BLaER1 treated with 17β-estradiol and CSF1 and Interleukin-3, amounts not matched to agents 10 nM and 100 nM (cell line): ENCODE measurements at regions not wholly inside any gene's neighbourhood (a gene's known extent, or its start where the extent isn't known, plus 50 kb on each side); places are given as distances from the start of the nearest gene placed in this dataset.

ENCODE experiments used
- H3K27ac ChIP-seq, 11 experiments: shearing (Covaris generic); formaldehyde crosslinking; 2 replicates each; pipeline ENCODE4 v1.8.1; 2022
- H3K27me3 ChIP-seq, 11 experiments: shearing (Covaris generic); formaldehyde crosslinking; 2 replicates each; pipeline ENCODE4 v1.8.1; 2022
- H3K36me3 ChIP-seq, 11 experiments: shearing (Covaris generic); formaldehyde crosslinking; 2 replicates each; pipeline ENCODE4 v1.8.1; 2022
- H3K4me1 ChIP-seq, 10 experiments: shearing (Covaris generic); formaldehyde crosslinking; 2 replicates each; pipeline ENCODE4 v1.8.1; 2022
- H3K4me2 ChIP-seq, 11 experiments: shearing (Covaris generic); formaldehyde crosslinking; 2 replicates each; pipeline ENCODE4 v1.8.1; 2022
- H3K4me3 ChIP-seq, 10 experiments: shearing (Covaris generic); formaldehyde crosslinking; 2 replicates each; pipeline ENCODE4 v1.8.1; 2022
- H3K9ac ChIP-seq, 11 experiments: shearing (Covaris generic); formaldehyde crosslinking; 2 replicates each; pipeline ENCODE4 v1.8.1; 2022
- H3K9me3 ChIP-seq, 11 experiments: shearing (Covaris generic); formaldehyde crosslinking; replicated peaks in 1 of 11; 2 replicates each; pipeline ENCODE4 v1.8.1; 2022
- H4K20me1 ChIP-seq, 11 experiments: shearing (Covaris generic); formaldehyde crosslinking; 2 replicates each; pipeline ENCODE4 v1.8.1; 2022
- Cebpa-rat ChIP-seq, 11 experiments: shearing (Covaris generic); IDR thresholded peaks; 2 replicates each; pipeline ENCODE4 v1.8.1; 2022

GRCh38 chr2:215742021-215742420, 271.3 kb downstream of the MREG start:
- Histone ChIP-seq H3K27ac (peak overlapping the region in 4 of 11 experiments; percentile 18 to 56 (median 44); a peak in 2 of 22 replicates), H4K20me1 (no peaks in the 10 kb centered on the region), H3K4me3 (no peak overlapping the region), H3K36me3 (no peaks in the 10 kb centered on the region), H3K4me2 (peak overlapping the region in 3 of 11 experiments; percentile 65 to 80 (median 71); a peak in 5 of 22 replicates), H3K4me1 (peaks cover 0 to 100% (median 16%) of the 10 kb centered on the region in 10 experiments; a peak in 13 of 20 replicates), H3K9ac (no peak overlapping the region), H3K9me3 (peaks cover 0 to 21% (median 0%) of the 10 kb centered on the region in 11 experiments; a peak in 4 of 22 replicates), H3K27me3 (no peaks in the 10 kb centered on the region)
- no peak for TF ChIP-seq Cebpa-rat (IDR thresholded peaks at IDR 0.05)

- no peaks in the 10 kb centered on the region for H4K20me1 ChIP-seq
- no peaks in the 10 kb centered on the region for H3K36me3 ChIP-seq
- H3K9me3 ChIP-seq: peaks cover 0 to 21% (median 0%) of the 10 kb centered on the region in 11 experiments; a peak in 5 of 22 replicates
- peak overlapping the region in 2 of 11 experiments; percentile 67; a peak in 3 of 22 replicates for H3K4me2 ChIP-seq
- no peak overlapping the region for H3K4me3 ChIP-seq
- no peaks in the 10 kb centered on the region for H3K27me3 ChIP-seq
- peaks cover 0 to 96% (median 8%) of the 10 kb centered on the region in 10 experiments; a peak in 9 of 20 replicates for H3K4me1 ChIP-seq
- TF ChIP-seq Cebpa-rat (IDR thresholded peaks at IDR 0.05): no peak
- no peak overlapping the region for H3K9ac ChIP-seq
- peak overlapping the region in 2 of 11 experiments; percentile 74 to 84; a peak in 4 of 22 replicates for H3K27ac ChIP-seq
These were observed 273.3 kb downstream of the MREG start for GRCh38 chr2:215740071-215740470.

DNA sequence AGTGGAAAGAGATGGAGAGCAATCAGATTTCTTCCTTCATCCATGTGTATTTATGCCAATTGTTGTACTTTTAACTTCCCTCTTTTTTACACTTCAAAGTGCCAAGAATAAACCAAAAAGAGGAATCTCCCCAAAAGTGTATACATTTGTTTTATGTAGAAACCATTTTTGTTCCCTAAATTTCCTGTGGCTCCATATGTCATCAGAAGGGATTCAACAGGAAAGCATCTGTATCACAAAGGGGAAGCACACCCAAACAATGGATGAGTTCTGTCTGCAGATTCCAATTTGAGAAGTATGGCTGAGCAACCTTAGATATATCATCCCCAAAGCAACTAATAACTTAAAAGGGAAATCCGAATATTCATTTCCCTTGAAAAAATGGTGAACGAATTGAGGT, 275.0 kb downstream of the MREG start:
- H3K4me3 ChIP-seq: no peak overlapping the region
- H4K20me1 ChIP-seq: no peaks in the 10 kb centered on the region
- no peaks in the 10 kb centered on the region for H3K36me3 ChIP-seq
- H3K27me3 ChIP-seq: no peaks in the 10 kb centered on the region
- no peak for TF ChIP-seq Cebpa-rat (IDR thresholded peaks at IDR 0.05)
- H3K4me2 ChIP-seq: peak overlapping the region in 3 of 11 experiments; percentile 46 to 67 (median 67); a peak in 4 of 22 replicates
- H3K9me3 ChIP-seq: peaks cover 0 to 32% (median 0%) of the 10 kb centered on the region in 11 experiments; a peak in 8 of 22 replicates
- H3K27ac ChIP-seq: peak overlapping the region in 6 of 11 experiments; percentile 14 to 84 (median 62); a peak in 9 of 22 replicates
- H3K4me1 ChIP-seq: peaks cover 0 to 79% (median 8%) of the 10 kb centered on the region in 10 experiments; a peak in 9 of 20 replicates
- 0 out of 22 replicates have a peak overlapping the region, but pooled peaks of 1 of the 11 experiments have one; percentile 19 for H3K9ac ChIP-seq

DNA sequence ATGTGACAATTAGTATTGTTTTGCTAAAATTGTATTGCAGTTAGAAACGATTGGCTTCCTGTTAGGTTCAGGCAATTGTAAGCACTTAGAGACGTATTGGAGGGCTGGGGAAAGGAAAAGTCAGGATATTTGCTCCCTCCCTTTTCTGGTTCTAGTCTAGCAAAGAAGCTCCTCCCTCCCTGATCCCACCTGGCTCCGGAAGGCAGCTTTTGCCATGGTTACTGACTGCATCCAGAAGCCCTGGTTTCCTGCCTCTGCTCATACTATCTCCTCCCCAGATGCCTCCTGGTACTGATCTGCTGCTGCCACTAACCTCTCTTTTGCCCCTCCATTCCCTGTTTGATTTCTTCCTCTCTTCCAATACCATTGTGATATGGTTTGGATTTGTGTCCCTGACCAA, 275.9 kb downstream of the MREG start:
- no peaks in the 10 kb centered on the region for H3K36me3 ChIP-seq
- no peaks in the 10 kb centered on the region for H3K27me3 ChIP-seq
- H3K4me2 ChIP-seq: peak overlapping the region in 4 of 11 experiments; percentile 8 to 66 (median 28); a peak in 7 of 22 replicates
- H3K9ac ChIP-seq: peak overlapping the region in 2 of 11 experiments; percentile 12 to 23; a peak in 3 of 22 replicates
- H3K27ac ChIP-seq: peak overlapping the region in 6 of 11 experiments; percentile 50 to 84 (median 62); a peak in 11 of 22 replicates
- no peaks in the 10 kb centered on the region for H4K20me1 ChIP-seq
- H3K4me3 ChIP-seq: no peak overlapping the region
- TF ChIP-seq Cebpa-rat (IDR thresholded peaks at IDR 0.05): no peak
- H3K4me1 ChIP-seq: peaks cover 0 to 70% (median 5%) of the 10 kb centered on the region in 10 experiments; a peak in 9 of 20 replicates
- H3K9me3 ChIP-seq: peaks cover 0 to 41% (median 0%) of the 10 kb centered on the region in 11 experiments; a peak in 9 of 22 replicates

GRCh38 chr2:215736653-215737290, 276.6 kb downstream of the MREG start:
- peak overlapping the region in 4 of 11 experiments; percentile 21 to 66 (median 35); a peak in 7 of 22 replicates for H3K4me2 ChIP-seq
- peak overlapping the region in 6 of 11 experiments; percentile 50 to 84 (median 62); a peak in 9 of 22 replicates for H3K27ac ChIP-seq

GRCh38 chr2:215731108-215731658, 282.2 kb downstream of the MREG start:
- peaks cover 0 to 64% (median 25%) of the 10 kb centered on the region in 10 experiments; a peak in 14 of 20 replicates for H3K4me1 ChIP-seq
- H3K4me2 ChIP-seq: peak overlapping the region in 3 of 11 experiments; percentile 9 to 59 (median 47); a peak in 5 of 22 replicates
- H3K9ac ChIP-seq: no peak overlapping the region
- no peaks in the 10 kb centered on the region for H3K27me3 ChIP-seq
- no peak for TF ChIP-seq Cebpa-rat (IDR thresholded peaks at IDR 0.05)
- H3K27ac ChIP-seq: peak overlapping the region in 6 of 11 experiments; percentile 31 to 96 (median 96); a peak in 12 of 22 replicates
- no peaks in the 10 kb centered on the region for H4K20me1 ChIP-seq
- H3K9me3 ChIP-seq: peaks cover 0 to 45% (median 0%) of the 10 kb centered on the region in 11 experiments; a peak in 8 of 22 replicates
- no peaks in the 10 kb centered on the region for H3K36me3 ChIP-seq
- no peak overlapping the region for H3K4me3 ChIP-seq

More at GRCh38 chr2:215736653-215737290, 276.6 kb downstream of the MREG start:
- H3K4me1 ChIP-seq: peaks cover 0 to 64% (median 5%) of the 10 kb centered on the region in 10 experiments; a peak in 9 of 20 replicates
- no peaks in the 10 kb centered on the region for H3K36me3 ChIP-seq
- no peaks in the 10 kb centered on the region for H4K20me1 ChIP-seq
- H3K9ac ChIP-seq: peak overlapping the region in 1 of 11 experiments; percentile 12; a peak in 2 of 22 replicates
- no peak overlapping the region for H3K4me3 ChIP-seq
- H3K27me3 ChIP-seq: no peaks in the 10 kb centered on the region
- TF ChIP-seq Cebpa-rat (IDR thresholded peaks at IDR 0.05): no peak
- peaks cover 0 to 44% (median 0%) of the 10 kb centered on the region in 11 experiments; a peak in 9 of 22 replicates for H3K9me3 ChIP-seq

DNA sequence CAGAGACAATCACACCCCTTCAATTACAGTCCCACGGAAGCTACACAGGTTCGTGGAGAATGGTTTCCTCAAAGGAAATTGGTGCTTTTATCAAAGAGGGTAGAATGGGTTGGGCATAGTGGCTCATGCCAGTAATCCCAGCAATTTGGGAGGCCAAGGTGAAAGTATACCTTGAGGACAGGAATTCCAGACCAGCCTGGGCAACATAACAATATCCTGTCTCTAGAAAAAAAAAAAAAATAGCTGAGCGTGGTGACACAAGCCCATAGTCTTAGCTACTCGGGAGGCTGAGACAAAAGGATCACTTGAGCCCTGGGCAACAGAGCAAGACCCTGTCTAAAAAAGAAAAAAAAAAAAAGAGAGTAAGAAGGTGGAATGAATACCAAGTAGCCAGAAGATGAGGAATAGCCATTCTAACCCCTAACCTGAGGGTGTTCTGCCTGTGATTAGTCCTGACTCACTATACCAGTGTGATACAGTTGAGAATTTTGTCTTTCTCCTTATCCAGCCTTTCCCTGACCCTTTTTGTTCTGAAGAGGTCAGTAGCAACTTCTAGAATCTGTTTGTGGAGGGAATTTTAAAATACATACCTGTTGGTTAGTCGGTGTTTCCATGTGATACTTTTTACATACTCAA, 283.2 kb downstream of the MREG start:
- H3K27me3 ChIP-seq: no peaks in the 10 kb centered on the region
- H3K9ac ChIP-seq: peak overlapping the region in 5 of 11 experiments; percentile 74 to 83 (median 79); a peak in 8 of 22 replicates
- peak overlapping the region in 9 of 11 experiments; percentile 69 to 96 (median 90); a peak in 17 of 22 replicates for H3K27ac ChIP-seq
- peak overlapping the region in 1 of 10 experiments; percentile 18; a peak in 1 of 20 replicates for H3K4me3 ChIP-seq
- H3K36me3 ChIP-seq: no peaks in the 10 kb centered on the region
- H3K9me3 ChIP-seq: peaks cover 0 to 53% (median 0%) of the 10 kb centered on the region in 11 experiments; a peak in 8 of 22 replicates
- H4K20me1 ChIP-seq: no peaks in the 10 kb centered on the region
- H3K4me2 ChIP-seq: peak overlapping the region in 5 of 11 experiments; percentile 5 to 70 (median 42); a peak in 9 of 22 replicates
- peaks cover 0 to 63% (median 25%) of the 10 kb centered on the region in 10 experiments; a peak in 14 of 20 replicates for H3K4me1 ChIP-seq
- TF ChIP-seq Cebpa-rat (IDR thresholded peaks at IDR 0.05): no peak

- no peaks in the 10 kb centered on the region for H4K20me1 ChIP-seq
- no peaks in the 10 kb centered on the region for H3K27me3 ChIP-seq
- peak overlapping the region in 8 of 11 experiments; percentile 28 to 71 (median 66); a peak in 16 of 22 replicates for H3K4me2 ChIP-seq
- peak in 7 of 11 experiments; percentile 76 to 98 (median 87); a peak in 13 of 22 replicates for TF ChIP-seq Cebpa-rat (IDR thresholded peaks at IDR 0.05)
- no peak overlapping the region for H3K4me3 ChIP-seq
- H3K36me3 ChIP-seq: no peaks in the 10 kb centered on the region
- H3K9ac ChIP-seq: peak overlapping the region in 8 of 11 experiments; percentile 52 to 83 (median 76); a peak in 14 of 22 replicates
- peak overlapping the region; percentile 28 to 96 (median 85); a peak in 21 of 22 replicates for H3K27ac ChIP-seq
- peaks cover 0 to 54% (median 0%) of the 10 kb centered on the region in 11 experiments; a peak in 9 of 22 replicates for H3K9me3 ChIP-seq
- peaks cover 0 to 78% (median 33%) of the 10 kb centered on the region in 10 experiments; a peak in 14 of 20 replicates for H3K4me1 ChIP-seq
These were observed 284.8 kb downstream of the MREG start for GRCh38 chr2:215728504-215729065.
